H1 (cell line): ENCODE measurements at regions not wholly inside any gene's neighbourhood (a gene's known extent, or its start where the extent isn't known, plus 50 kb on each side); places are given as distances from the start of the nearest gene placed in this dataset.

ENCODE experiments used
- CTCF ChIA-PET: fragments of 300-600 bp; sonication (Branson Sonifier 250); formaldehyde crosslinking; loops from one replicate; lab custom pipeline; 2021; ENCODE audit not compliant: partially characterized antibody; lab: Charles Lee
- POLR2A ChIA-PET: fragments of 300-600 bp; sonication (Branson Sonifier 250); formaldehyde crosslinking; loops from one replicate; lab custom pipeline; 2021; ENCODE audit warnings: inconsistent platforms; ENCODE audit not compliant: partially characterized antibody; lab: Charles Lee
- DNase-seq, 2 experiments: peaks; one replicate each; pipeline versions ENCODE4 v3.0.0 to v3.0.0-alpha.2; 2010 to 2022; ENCODE audit warnings: low spot score in 2 of 2, low read depth in 1 of 2, mixed read lengths in 1 of 2
- FAIRE-seq: peaks from 2 replicates; lab custom pipeline; 2011; peaks lifted over from hg19 to GRCh38; lab: Jason Lieb, UNC
- H2AFZ ChIP-seq: 2 replicates; pipeline ENCODE4 v1.8.1; 2012; ENCODE audit warnings: low read length, inconsistent platforms
- H2AK5ac ChIP-seq: 2 replicates; pipeline ENCODE4 v1.6.1; 2013; ENCODE audit warnings: low read depth, low read length
- H2BK120ac ChIP-seq: replicated peaks from 2 replicates; pipeline ENCODE3; 2013; ENCODE audit warnings: low read depth, low read length, inconsistent platforms
- H2BK12ac ChIP-seq: 2 replicates; pipeline ENCODE4 v1.6.1; 2013; ENCODE audit warnings: low read depth, low read length
- H2BK15ac ChIP-seq: 2 replicates; pipeline ENCODE4 v1.6.1; 2013; ENCODE audit warnings: low read length
- H2BK20ac ChIP-seq: 2 replicates; pipeline ENCODE4 v1.6.1; 2013; ENCODE audit warnings: low read length
- H2BK5ac ChIP-seq: 2 replicates; pipeline ENCODE4 v1.6.1; 2013; ENCODE audit warnings: low read depth, low read length
- H3K14ac ChIP-seq: 2 replicates; pipeline ENCODE4 v1.6.1; 2013; ENCODE audit warnings: inconsistent platforms; ENCODE audit not compliant: insufficient read length
- H3K18ac ChIP-seq: 2 replicates; pipeline ENCODE4 v1.6.1; 2013; ENCODE audit warnings: low read length; ENCODE audit errors: extremely low read depth
- H3K23ac ChIP-seq: 2 replicates; pipeline ENCODE4 v1.6.1; 2013; ENCODE audit warnings: inconsistent platforms; ENCODE audit not compliant: insufficient read length
- H3K23me2 ChIP-seq: 2 replicates; pipeline ENCODE4 v1.6.1; 2013; ENCODE audit warnings: low read depth, low read length
- H3K27ac ChIP-seq: 2 replicates; pipeline ENCODE4 v1.6.1; 2011; ENCODE audit warnings: low read depth, low read length, inconsistent platforms
- H3K27me3 ChIP-seq, 4 experiments: replicated peaks in 1 of 4; 1 replicate in 1 of 4; 2 replicates in 3 of 4; pipeline versions ENCODE4 v1.6.1 to v1.8.1; 2011 to 2013; ENCODE audit warnings: low read length in 3 of 4, mild to moderate bottlenecking in 3 of 4, inconsistent platforms in 2 of 4, mixed read lengths in 2 of 4, moderate library complexity in 1 of 4; ENCODE audit not compliant: control insufficient read depth in 3 of 4, insufficient read depth in 3 of 4; ENCODE audit errors: extremely low read depth in 1 of 4
- H3K36me3 ChIP-seq, 4 experiments: 2 replicates each; pipeline versions ENCODE4 v1.6.1 to v1.8.1; 2011 to 2013; ENCODE audit warnings: mild to moderate bottlenecking in 4 of 4, low read length in 3 of 4, moderate library complexity in 2 of 4, control low read depth in 1 of 4, inconsistent platforms in 1 of 4; ENCODE audit not compliant: insufficient read depth in 4 of 4, control insufficient read depth in 2 of 4
- H3K4ac ChIP-seq: replicated peaks from 2 replicates; pipeline ENCODE3; 2013; ENCODE audit warnings: low read length, low read depth, mixed read lengths, inconsistent platforms; ENCODE audit not compliant: insufficient read length
- H3K4me1 ChIP-seq, 4 experiments: replicated peaks in 1 of 4; 1 replicate in 1 of 4; 2 replicates in 3 of 4; pipeline versions ENCODE4 v1.6.1 to v1.8.1; 2011 to 2013; ENCODE audit warnings: low read length in 3 of 4, inconsistent platforms in 2 of 4, mixed read lengths in 1 of 4; ENCODE audit not compliant: insufficient read depth in 4 of 4, control insufficient read depth in 3 of 4
- H3K4me2 ChIP-seq, 2 experiments: 2 replicates each; pipeline versions ENCODE4 v1.6.1 to v1.8.1; 2011 to 2013; ENCODE audit warnings: low read depth in 2 of 2, low read length in 2 of 2, control low read depth in 1 of 2, inconsistent platforms in 1 of 2, mild to moderate bottlenecking in 1 of 2; ENCODE audit not compliant: insufficient read depth in 1 of 2
- H3K4me3 ChIP-seq, 4 experiments: fragments of 200-600, 300-600 bp in 1 of 4; sonication (generic), shearing (Covaris generic), sonication (Bioruptor Twin) in 1 of 4; 2 replicates each; pipeline versions ENCODE4 v1.5.1 to v1.8.1; 2011 to 2016; ENCODE audit warnings: low read length in 4 of 4, low read depth in 3 of 4, control low read depth in 2 of 4, inconsistent platforms in 2 of 4, mild to moderate bottlenecking in 2 of 4, mixed read lengths in 1 of 4, moderate library complexity in 1 of 4; ENCODE audit not compliant: insufficient read depth in 2 of 4; ENCODE audit errors: extremely low read depth in 1 of 4
- H3K56ac ChIP-seq: replicated peaks from 2 replicates; pipeline ENCODE3; 2013; ENCODE audit warnings: low read depth, mild to moderate bottlenecking, mixed read lengths, low read length, inconsistent platforms; ENCODE audit not compliant: insufficient read length
- H3K79me1 ChIP-seq: 2 replicates; pipeline ENCODE4 v1.6.1; 2013; ENCODE audit warnings: low read depth, low read length, control low read depth
- H3K79me2 ChIP-seq, 2 experiments: 2 replicates each; pipeline versions ENCODE4 v1.6.1 to v1.8.1; 2012 to 2013; ENCODE audit warnings: low read length in 2 of 2, mild to moderate bottlenecking in 2 of 2, inconsistent platforms in 1 of 2; ENCODE audit not compliant: insufficient read depth in 2 of 2, control insufficient read depth in 1 of 2
- H3K9ac ChIP-seq, 4 experiments: replicated peaks in 1 of 4; 1 replicate in 1 of 4; 2 replicates in 3 of 4; pipeline versions ENCODE4 v1.6.1 to v1.8.1; 2011 to 2013; ENCODE audit warnings: low read depth in 3 of 4, low read length in 3 of 4, control low read depth in 2 of 4, mild to moderate bottlenecking in 2 of 4, moderate library complexity in 2 of 4, inconsistent platforms in 1 of 4; ENCODE audit errors: extremely low read depth in 1 of 4
- H3K9me3 ChIP-seq, 2 experiments: 2 replicates each; pipeline versions ENCODE4 v1.6.1 to v1.8.1; 2012 to 2013; ENCODE audit warnings: mild to moderate bottlenecking in 2 of 2, moderate library complexity in 2 of 2, control low read depth in 1 of 2, inconsistent platforms in 1 of 2, low read depth in 1 of 2, low read length in 1 of 2, mixed read lengths in 1 of 2; ENCODE audit not compliant: insufficient read depth in 2 of 2
- H4K20me1 ChIP-seq, 2 experiments: replicated peaks in 1 of 2; 2 replicates each; pipeline versions ENCODE3 to v1.8.1; 2011 to 2013; ENCODE audit warnings: inconsistent platforms in 2 of 2, low read length in 2 of 2, mild to moderate bottlenecking in 1 of 2; ENCODE audit not compliant: insufficient read depth in 2 of 2, control insufficient read depth in 1 of 2
- H4K5ac ChIP-seq: 2 replicates; pipeline ENCODE4 v1.6.1; 2013; ENCODE audit warnings: low read length, low read depth, mixed read lengths, inconsistent platforms; ENCODE audit not compliant: insufficient read length
- H4K8ac ChIP-seq: 2 replicates; pipeline ENCODE4 v1.8.0; 2013; ENCODE audit warnings: mild to moderate bottlenecking, moderate library complexity, low read length, inconsistent platforms; ENCODE audit not compliant: insufficient read depth; ENCODE audit errors: extremely low read depth
- H4K91ac ChIP-seq: replicated peaks from 2 replicates; pipeline ENCODE3; 2013; ENCODE audit warnings: low read length, mixed read lengths, inconsistent platforms; ENCODE audit not compliant: insufficient read length
- ASH2L ChIP-seq: fragments of 200-600, 300-600 bp; sonication (generic); IDR thresholded peaks from one replicate; pipeline ENCODE4 v1.7.1; 2017; ENCODE audit warnings: low read length
- EP300 ChIP-seq, 2 experiments: IDR thresholded peaks; 1 replicate in 1 of 2; 2 replicates in 1 of 2; pipeline ENCODE4 v1.6.1; 2011 to 2012; ENCODE audit warnings: low read depth in 2 of 2, low read length in 2 of 2, mild to moderate bottlenecking in 2 of 2, borderline replicate concordance in 1 of 2, inconsistent platforms in 1 of 2, moderate library complexity in 1 of 2
- HDAC2 ChIP-seq, 2 experiments: fragments of 300-600 bp in 1 of 2; sonication (generic) in 1 of 2; IDR thresholded peaks; 2 replicates each; pipeline ENCODE4 v1.6.1; 2011 to 2012; ENCODE audit warnings: low read depth in 2 of 2, low read length in 2 of 2, mild to moderate bottlenecking in 2 of 2, moderate library complexity in 2 of 2, borderline replicate concordance in 1 of 2, inconsistent platforms in 1 of 2
- JUND ChIP-seq: IDR thresholded peaks from 2 replicates; pipeline ENCODE4 v1.6.1; 2011; ENCODE audit warnings: mild to moderate bottlenecking, improper control_type of control experiment, low read length
- RFX5 ChIP-seq: IDR thresholded peaks from 2 replicates; pipeline ENCODE4 v1.6.1; 2011; ENCODE audit warnings: low read depth, low read length, improper control_type of control experiment, borderline replicate concordance
- SIN3A ChIP-seq, 2 experiments: IDR thresholded peaks in 1 of 2; conservative IDR thresholded peaks in 1 of 2; 2 replicates each; pipeline ENCODE4 v1.6.1; 2011 to 2012; ENCODE audit warnings: low read length in 2 of 2, improper control_type of control experiment in 1 of 2, low read depth in 1 of 2, mild to moderate bottlenecking in 1 of 2
- TAF7 ChIP-seq: optimal IDR thresholded peaks from 2 replicates; pipeline ENCODE3; 2011; ENCODE audit warnings: low read depth, mild to moderate bottlenecking, inconsistent platforms, low read length, moderate library complexity, borderline replicate concordance
- TCF12 ChIP-seq: IDR thresholded peaks from 2 replicates; pipeline ENCODE4 v1.6.1; 2011; ENCODE audit warnings: low read depth, mild to moderate bottlenecking, low read length
- WGBS, 2 experiments: shearing (Covaris generic) in 1 of 2; methylation state at CpG; one replicate each; pipeline versions ENCODE4 v1.1.6 to v1.1.7; 2013 to 2015; ENCODE audit warnings: low lambda C conversion rate in 2 of 2, mixed read lengths in 2 of 2, inconsistent platforms in 1 of 2, low coverage in 1 of 2, missing lambda C conversion rate in 1 of 2; ENCODE audit not compliant: insufficient replicate concordance in 2 of 2, insufficient coverage in 1 of 2, insufficient read length in 1 of 2; ENCODE audit errors: extremely low coverage in 1 of 2, missing lambda C conversion rate in 1 of 2; 5-methylcytosine and 5-hydroxymethylcytosine counted together
- TF ChIP-seq, protein P1 (sequence below): IDR thresholded peaks from 2 replicates; pipeline ENCODE4 v1.6.1; 2012; ENCODE audit warnings: inconsistent platforms

DNA sequence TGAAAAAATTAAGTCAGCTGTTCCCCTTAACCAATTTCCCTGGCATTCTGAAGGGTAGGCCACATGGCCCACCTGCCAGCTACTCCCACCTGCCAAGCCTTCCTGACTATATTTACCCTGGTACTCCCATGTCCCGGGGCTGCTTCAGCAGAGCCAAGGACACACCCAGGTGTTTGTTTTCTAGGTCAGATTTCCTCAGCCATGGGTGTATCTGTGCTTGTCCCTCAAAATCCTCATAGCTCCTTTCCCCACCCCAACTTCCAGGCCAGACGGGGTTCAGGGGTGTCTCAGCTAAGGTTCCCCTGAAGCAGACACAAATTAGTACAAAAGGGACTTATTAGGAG, 139.4 kb upstream of the CDYL start:
- Histone ChIP-seq H3K9me3 (no peaks in the 10 kb centered on the region), H2BK12ac (no peak overlapping the region), H3K4ac (no peak overlapping the region), H3K14ac (no peak overlapping the region), H3K79me1 (no peaks in the 10 kb centered on the region), H3K18ac (no peak overlapping the region), H2BK20ac (no peak overlapping the region), H3K9ac (no peak overlapping the region), H2AK5ac (no peak overlapping the region), H3K36me3 (no peaks in the 10 kb centered on the region), H2BK5ac (no peak overlapping the region), H3K56ac (no peak overlapping the region), H3K23me2 (no peaks in the 10 kb centered on the region), H3K4me3 (no peak overlapping the region), H3K27ac (no peak overlapping the region), H4K5ac (no peak overlapping the region), H3K23ac (no peak overlapping the region), H4K8ac (no peak overlapping the region), H3K79me2 (no peaks in the 10 kb centered on the region), H4K91ac (no peak overlapping the region), H2BK15ac (no peak overlapping the region), H3K4me1 (peaks cover 0 to 2% (median 0%) of the 10 kb centered on the region in 4 experiments; a peak in 3 of 7 replicates), H2BK120ac (no peak overlapping the region), H4K20me1 (no peaks in the 10 kb centered on the region), H3K27me3 (no peaks in the 10 kb centered on the region), H2AFZ (no peak overlapping the region), H3K4me2 (no peak overlapping the region)
- DNase-seq, result no peak
- CTCF ChIA-PET, result interaction anchor here (0.6 to 1.4 kb wide), 4 partner anchors 11 to 373 kb away, joined by 3 to 4 read pairs (median 4); no protein-coding TSS in a partner anchor
- FAIRE-seq, result no peak
- 83% methylated on average over 2 of the region's 2 CpGs; no CpG with 5 or more reads in 1 of the 2 experiments for WGBS, 2 experiments
- POLR2A ChIA-PET, result interaction anchor here (1.4 kb wide), 1 partner anchor 19 kb away, joined by 3 read pairs; no protein-coding TSS in a partner anchor
- TF ChIP-seq TAF7, result no peak
- no peak for TF ChIP-seq TCF12
- no peak for TF ChIP-seq JUND
- TF ChIP-seq RFX5, result no peak
- no peak for TF ChIP-seq SIN3A (conservative IDR thresholded peaks at IDR 0.05 in 1 of 2, IDR thresholded peaks at IDR 0.05 in 1 of 2; ENCODE audit: low read depth in 1 of 2, low read length in 2 of 2)
- TF ChIP-seq EP300 (IDR thresholded peaks at IDR 0.05; ENCODE audit: borderline replicate concordance in 1 of 2, low read depth in 2 of 2, low read length in 2 of 2), result no peak
- TF ChIP-seq ASH2L, result no peak
- TF ChIP-seq, protein P1, sequence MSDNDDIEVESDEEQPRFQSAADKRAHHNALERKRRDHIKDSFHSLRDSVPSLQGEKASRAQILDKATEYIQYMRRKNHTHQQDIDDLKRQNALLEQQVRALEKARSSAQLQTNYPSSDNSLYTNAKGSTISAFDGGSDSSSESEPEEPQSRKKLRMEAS, result no peak
- no peak for TF ChIP-seq HDAC2 (IDR thresholded peaks at IDR 0.05; ENCODE audit: borderline replicate concordance in 1 of 2, low read depth in 2 of 2, low read length in 2 of 2)
